GM19324 (cell line): ENCODE measurements at regions not wholly inside any gene's neighbourhood (a gene's known extent, or its start where the extent isn't known, plus 50 kb on each side); places are given as distances from the start of the nearest gene placed in this dataset.

Experiments
- ATAC-seq: cut with Tn5 transposase; IDR thresholded peaks from one replicate; pipeline ENCODE4 v1.9.1; 2021; ENCODE audit warnings: mild to moderate bottlenecking, moderate library complexity; ENCODE audit not compliant: unreplicated experiment, low FRiP score

DNA sequence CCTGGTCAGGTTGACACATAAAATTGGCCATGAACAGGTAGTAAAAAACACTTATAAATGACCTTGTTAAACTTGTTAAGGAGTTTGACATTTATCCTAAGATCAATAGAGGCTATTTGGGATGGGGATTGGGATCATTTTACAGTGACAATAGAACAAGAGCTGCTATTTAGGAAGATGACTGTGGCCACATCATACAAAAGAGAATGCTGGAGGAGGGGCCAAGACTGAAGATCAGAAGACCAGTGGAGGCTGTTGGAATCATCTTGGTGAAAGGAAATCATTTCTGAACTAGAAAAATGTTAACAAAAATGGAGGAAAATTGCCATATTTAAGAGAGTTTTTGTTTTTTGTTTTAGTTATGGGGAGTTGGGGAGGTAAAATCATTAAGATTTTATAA is 304.8 kb upstream of the TLE4 start:
- ATAC-seq: no peak

DNA sequence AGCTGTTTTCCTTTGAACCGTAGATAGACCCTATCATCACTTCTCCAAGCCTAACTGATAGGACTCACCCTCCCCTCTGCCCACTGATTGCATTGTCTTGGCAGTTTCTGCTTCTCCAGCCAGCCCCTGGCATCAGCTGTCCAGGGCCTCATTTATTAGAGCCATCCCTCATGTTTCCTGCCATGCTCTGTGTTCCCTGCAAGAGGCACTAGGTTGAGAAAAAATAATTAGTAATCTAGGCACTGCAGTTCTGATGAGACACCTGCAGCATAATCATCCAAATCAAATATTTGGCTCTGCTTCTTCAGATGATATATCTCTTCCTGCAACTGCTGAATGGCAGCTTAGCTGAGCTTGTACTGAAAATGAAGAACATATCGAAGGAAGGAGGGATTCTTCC is 303.0 kb upstream of the TLE4 start:
- ATAC-seq: no peak

DNA sequence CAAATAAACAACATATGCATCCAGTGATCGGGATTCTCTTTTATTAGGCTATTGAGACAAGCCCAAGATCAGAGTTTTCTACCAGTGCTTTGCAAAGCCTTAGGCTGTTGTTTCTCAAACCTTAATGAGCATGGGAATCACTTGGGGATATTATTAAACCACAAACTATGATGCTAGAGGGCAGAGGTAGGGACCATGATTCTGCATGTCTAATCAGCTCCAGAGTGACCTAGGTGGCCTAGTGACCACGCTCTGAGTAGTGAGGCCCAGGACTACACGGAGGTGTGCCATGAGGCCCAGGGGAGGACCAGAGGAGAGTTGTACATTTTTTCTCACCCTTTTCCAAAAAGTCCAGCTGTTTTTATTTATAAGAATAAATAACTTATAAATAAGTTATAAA is 298.5 kb upstream of the TLE4 start:
- no peak for ATAC-seq

DNA sequence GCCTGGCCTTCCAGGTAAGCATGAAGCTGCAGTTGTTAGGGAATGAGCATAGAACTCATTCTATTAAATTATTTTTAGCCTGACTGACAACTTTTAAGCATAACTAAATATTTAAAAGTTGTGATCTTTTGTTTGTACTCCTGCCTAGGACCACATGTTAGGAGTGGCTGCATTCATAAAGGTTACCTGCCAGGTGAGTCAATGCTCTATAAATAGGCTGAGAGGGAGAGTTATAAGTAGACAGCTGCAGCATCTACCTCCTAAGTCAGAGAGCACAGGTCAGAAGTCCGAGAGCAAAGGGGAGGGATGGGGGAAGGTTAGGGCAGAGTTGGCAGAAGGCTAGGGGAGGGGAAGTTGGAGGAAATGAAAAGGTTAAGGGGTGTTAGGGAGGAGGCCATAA is 292.4 kb upstream of the TLE4 start:
- ATAC-seq: no peak

DNA sequence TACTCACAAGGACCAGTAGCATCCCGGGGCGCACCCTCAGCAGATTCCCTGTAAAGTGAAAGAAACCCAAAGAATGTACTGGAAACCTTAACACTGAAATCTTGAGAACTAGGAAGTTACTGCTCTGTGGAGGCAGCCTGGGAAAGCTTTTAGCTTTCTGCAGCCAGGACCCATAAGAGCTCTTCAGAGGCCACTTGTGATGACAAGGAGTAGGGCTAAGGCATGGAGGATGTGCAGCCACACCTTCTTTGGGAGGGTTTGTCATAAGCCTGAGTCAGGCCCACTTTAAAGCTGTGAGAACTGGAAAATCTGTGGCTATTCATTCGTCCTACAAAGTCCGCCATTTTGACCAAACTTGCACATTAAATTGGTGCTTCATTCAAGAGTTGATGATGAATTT is 291.1 kb upstream of the TLE4 start:
- no peak for ATAC-seq

DNA sequence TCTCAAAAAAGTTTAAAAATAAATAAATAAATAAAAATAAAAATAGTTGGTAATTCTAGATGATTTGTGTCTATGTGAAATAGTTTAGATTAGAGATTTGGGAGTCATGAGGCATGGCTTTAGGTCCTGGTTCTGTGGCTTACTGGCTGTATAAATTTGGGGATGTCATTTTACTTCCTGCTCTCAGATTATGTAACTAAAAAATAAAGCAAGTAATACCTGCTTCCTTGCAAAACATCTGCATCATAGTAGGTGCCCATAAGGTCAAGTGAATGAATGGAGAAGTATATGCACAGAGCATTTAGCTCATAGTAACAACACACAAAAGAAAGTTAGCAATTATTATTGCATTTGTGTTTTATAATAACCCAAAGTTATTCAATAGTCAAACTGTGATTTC is 287.7 kb upstream of the TLE4 start:
- no peak for ATAC-seq

DNA sequence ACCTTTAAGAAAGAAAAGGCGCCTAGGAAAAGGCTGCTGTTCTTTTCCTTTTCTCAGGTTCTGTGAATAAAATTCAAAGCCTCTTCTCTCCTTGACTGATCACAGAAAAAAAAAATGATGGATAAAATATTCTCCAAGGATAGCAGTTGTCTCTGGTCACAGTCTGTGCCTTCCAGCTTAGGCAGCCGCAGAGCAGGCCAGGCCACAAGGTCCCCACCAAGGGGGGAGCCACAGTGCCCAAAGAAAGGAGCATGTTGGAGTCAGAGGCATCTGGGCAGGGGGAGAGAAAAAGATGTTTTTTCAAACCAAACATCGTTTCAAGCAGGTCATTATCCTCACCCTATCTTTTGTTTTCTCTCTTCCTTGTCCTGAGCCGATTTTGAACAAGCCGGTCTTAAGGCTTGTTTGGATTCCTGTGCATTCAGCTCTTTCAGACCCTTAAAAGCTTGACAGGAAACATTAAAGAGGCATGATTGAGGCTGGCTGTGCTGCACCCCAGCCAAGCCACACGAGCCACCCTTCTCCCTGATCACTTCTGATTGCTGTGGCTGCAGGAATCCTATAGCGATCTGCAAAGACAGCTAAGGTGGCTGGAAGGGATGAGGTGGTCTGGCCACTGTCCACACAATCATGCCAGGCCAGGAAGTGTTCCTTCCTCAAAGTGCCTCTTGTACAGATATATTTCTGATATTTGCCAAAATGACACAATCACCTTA is 284.6 kb upstream of the TLE4 start:
- no peak for ATAC-seq

DNA sequence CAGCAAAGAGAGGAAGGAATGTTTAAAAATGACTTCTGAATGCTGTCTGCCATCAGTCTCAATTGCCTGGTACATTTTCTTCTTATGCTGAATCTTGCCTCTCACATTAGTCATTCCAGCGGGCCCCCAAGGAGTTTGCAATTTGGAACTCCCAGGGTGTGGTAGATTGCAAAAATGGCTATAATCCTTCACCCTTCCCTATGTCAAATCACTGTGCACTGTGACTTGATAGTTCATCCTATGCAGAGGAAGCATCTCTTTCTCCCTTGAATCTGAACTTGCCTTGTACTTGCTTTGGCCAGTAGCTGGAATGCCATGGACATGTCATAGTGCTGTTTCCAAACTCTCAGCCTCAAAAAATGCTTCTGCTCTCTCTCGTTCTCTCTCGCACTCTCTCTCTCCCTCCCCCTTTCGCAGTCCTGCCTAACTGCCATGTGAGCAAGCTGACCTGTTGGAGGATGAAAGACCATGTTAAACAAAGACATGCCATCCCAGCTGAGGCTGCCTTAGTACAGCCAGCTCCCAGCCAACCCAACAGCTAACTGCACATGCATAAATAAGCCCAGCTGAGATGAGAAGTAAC is 284.0 kb upstream of the TLE4 start:
- no peak for ATAC-seq

DNA sequence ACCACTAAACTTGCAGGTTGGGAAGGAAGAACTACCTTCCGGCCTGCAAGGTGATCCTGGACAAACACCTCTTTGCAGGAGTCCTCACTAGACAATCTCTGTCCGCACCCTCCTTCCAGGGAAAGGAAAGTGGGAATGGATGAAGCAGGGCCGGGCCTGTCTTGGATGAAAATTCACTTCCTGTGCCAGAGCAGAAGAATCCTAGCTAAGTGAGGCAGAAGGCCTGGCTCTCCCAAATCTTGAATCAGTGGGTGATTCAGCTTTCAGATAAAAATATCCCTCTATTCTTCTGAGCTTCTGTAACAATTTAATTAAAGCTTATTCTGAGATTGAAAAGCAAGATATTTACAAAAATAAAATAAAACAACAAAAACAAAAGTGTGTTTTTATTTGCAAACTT is 281.9 kb upstream of the TLE4 start:
- no peak for ATAC-seq

DNA sequence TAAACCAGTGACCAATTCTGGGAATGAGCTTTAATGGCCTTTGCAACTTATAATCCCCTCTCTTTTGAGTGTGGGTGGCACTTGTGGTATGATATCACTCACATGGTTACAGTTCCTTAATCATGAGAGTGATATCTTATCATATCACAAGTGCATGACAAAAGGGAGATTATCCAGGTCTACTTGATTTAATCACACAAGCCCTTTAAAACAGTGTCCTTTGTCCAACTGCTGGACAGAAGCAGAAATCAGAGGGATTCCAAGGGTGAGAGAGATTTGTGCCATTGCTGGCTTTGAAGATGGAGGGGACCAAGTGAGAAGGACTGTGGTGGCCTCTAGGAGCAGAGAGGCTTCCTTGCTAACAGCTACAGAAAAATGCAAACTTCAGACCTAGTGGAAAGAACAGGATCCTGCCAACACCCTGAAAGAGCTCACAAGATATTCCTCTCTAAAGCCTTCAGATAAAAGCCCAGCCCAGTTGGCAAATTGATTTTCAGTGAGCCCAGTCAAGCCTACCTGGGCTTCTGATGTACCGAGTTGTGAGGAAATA is 279.0 kb upstream of the TLE4 start:
- ATAC-seq: no peak

DNA sequence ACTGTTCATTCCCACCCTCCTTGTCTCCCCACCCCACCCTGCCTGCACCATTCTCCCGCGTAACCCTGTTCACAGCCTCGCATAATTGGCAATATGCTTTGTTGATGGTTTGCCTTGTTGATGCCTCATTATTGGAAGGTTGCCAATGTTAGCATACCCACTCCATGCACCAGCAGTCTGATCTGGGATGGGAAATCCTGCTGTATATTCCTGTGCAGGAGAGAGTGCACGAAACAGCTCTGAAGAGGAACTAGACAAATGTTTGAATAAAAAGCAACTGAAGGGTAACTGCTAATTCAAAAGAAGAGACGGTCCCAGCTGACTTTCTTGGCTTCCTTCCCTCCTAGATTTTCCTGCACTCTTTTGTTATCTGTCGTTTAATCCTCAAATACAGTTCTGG is 271.7 kb upstream of the TLE4 start:
- no peak for ATAC-seq

DNA sequence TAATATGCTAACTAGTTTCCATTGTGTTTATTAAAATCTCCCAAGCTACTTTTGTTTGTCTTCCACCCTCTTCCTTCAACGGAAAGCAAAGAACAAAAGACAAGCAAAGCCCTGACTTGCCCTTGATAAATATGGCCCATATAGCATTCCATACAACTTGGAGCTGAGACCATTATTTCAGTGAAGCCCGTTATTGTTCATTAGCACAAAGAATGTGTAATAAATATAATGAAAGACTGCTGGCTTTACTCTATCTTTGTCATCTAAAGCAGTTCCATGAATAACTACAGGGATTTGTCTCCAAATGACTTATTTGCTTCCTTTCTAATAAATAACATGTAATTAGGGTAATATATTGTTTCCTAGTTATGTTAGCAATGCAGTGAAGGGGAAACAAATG is 270.7 kb upstream of the TLE4 start:
- no peak for ATAC-seq

DNA sequence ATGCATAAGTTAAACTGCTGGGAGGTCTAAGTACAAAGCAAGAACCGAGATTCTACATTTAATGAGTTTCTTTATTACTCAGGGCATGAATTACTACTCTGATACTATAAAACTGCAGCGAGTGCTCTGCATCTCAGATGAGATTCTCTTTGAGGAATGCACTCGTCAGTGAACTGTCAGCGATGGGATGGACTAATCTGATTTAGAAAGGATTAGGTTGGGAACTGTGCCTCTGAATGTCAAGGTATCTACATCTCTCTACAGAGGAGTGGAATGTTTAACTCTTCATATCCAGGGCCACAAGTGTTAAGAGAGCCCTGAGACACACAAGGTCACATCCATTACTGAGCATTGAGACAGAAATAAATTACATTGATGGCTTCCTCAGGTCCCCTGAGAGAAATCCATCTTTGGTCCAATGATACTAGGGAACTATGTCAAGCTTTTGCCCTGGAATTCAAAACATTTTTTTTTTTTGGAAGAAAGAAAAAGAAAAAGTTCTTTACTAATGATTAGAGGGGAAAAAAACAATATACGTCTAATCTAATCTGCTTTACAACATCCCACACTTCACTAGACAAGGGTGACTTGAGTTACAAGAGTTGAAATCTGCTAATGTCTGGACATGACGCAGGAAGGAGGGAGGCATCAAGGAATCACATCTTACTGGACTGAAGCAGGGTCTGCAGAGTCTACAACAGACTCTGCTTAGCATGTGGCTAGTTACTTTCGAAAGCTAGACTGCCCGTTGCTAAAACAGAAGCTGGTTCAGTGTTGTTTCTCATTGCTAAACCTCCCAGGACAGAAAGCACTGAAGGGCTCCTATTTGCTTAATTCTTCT is 270.0 kb upstream of the TLE4 start:
- no peak for ATAC-seq

DNA sequence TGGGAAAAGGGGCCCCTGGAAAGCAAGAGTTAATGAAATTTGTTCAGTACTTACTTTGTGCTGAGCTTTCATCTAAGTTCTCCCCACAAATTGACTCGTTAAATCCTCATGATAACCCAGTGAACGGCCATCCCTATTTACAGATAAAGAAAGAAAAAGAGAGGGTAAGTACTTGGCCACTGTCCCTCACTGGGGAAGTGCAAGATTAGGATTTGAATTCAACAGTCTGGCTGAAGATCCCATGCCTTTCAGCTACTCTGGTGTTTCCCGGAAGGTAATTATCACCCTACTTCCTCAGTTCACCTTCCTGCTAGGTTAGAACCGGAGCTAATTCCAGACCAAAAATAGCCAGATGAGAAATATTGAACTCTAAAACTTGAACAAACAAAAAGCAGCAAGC is 269.2 kb upstream of the TLE4 start:
- ATAC-seq: no peak

DNA sequence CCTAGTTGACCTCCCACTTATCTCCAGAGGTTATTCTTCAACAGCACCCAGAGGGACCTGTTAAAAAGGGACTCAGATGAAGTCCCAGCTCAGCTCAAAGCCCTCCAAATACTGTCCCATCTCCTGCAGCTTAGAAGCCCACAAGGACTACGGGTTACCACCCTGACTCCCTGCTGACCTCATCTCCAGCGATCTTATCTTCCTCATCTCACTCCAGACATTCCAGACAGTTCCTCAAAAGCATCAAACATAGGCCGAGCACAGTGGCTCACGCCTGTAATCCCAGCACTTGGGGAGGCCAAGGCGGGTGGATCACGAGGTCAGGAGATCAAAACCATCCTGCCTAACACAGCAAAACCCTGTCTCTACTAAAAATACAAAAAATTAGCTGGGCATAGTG is 263.8 kb upstream of the TLE4 start:
- no peak for ATAC-seq

DNA sequence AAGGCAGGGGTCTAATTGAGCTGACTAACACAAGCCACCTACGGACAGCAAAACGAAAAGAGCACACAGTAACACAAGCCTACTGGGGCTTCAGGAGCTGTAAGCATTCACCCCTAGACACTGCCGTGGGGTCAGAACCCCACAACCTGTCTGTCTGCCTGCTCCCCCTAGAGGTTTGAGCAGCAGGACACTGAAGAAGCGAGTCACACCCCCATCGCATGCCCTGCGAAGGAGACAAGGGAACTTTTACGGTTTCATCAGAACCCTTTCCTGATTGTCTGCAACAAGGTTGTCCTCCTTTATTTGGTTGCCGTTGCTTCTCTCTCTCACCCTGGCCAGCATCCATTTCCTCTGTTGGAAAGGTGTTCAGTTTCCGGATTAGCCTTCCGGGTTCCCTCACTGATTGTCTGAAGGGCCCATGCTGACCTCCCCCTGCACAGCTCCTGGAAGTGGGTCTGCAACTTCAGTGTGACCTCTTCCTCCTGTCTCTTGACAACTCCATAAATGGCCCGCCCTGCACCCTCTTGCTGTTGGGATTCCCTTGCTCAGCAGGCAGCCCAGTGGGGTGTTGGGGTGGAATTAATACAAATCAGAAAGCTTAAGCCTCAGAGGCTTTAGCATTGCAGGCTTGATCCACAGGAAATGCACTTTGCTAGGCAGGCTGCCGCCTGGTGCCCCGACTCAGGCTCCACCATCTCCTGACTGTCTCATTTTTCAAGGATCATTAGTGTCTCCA is 258.9 kb upstream of the TLE4 start:
- ATAC-seq: no peak

DNA sequence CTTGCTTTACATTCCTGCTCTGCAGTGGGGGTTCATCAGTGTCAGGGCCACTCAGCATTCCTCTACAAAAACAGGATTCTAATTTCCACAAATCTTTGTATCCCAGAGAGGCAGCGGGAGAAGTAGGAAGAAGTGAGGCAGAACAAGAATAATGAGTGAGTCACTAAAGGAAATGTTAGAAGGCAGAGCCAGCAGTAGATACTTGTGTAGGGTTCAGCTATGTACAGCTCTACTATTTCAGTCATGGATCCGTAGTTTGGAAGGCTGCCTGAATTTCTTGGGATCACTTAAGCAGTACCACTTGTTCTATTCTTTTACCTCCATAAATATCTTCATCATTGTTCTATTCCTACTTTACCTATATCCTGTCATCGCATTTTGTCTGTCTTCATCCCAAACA is 246.3 kb upstream of the TLE4 start:
- ATAC-seq: no peak

DNA sequence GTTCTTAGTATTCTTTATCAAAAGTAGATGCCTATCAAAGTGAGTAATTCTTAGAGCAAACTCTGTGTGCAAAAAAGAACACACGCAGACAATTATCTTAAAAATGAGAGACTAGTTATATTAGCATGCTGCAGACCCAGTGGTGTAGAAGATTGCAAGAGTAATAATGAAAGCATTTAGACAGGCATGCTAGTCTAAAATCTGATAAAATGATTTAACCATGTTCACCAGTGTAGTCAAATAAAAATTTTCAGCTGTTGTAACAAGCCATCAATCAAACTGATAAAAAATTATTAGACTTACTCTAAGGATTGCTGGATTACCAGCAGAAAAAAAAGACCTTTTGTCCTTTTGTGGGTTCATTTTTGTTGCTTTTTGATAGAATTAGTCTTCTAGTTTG is 241.9 kb upstream of the TLE4 start:
- ATAC-seq: no peak

DNA sequence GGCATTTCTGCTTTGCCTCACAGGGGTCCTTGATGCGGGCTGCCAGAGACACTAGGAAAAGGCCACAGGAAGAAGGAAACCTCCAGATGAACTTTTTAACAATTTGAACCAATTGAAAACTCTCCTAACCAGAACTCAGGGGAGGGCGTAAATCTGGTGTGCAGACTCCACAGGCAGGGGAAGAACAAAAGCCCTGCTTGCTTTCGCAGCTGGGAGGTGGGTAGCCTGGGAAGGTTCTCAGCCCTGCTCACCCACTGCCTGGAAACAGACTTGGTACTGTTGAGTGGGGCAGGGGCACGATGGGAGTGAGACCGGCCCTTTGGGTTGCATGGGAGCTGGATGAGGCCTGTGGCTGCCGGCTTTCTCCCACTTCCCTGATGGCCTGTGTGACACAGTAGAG is 237.8 kb upstream of the TLE4 start:
- ATAC-seq: no peak

DNA sequence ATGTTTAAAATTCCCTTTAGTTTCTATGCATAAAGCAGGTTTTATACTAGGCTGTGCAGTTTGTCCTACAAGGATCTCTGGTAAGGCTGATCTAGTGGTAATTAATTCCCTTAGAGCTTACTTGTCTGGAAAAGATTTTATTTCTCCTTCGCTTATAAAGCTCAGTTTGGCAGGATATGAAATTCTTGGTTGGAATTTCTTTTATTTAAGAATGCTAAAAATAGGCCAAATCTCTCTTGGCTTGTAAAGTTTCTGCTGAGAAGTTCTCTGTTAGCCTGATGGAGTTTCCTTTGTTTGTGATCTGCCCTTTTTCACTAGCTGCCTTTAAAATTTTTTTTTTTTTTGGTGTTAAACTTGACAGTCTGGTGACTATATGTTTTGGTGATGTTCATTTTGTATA is 237.1 kb upstream of the TLE4 start:
- no peak for ATAC-seq

DNA sequence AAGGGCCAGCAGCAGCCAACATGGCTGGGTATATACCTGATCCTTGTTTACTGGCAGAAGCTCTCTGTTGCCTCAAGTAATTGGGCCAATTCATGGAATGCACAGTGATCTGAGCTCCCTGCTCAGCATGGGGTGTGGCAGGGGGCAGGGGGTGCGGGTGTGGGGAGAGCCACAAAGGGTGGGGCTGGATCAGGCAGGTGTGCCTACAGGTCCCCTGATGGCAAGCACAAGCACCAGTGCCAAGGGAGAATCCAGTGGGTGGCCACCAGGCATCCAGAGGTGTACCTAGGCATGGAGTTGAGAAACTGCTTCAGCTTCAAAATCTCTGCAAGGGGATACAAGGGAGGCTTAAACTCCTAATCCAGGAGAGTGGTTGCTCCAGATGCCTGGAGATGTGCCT is 235.8 kb upstream of the TLE4 start:
- no peak for ATAC-seq
